SK-N-SH treated with all-trans-retinoic acid at 6 μM for 48 hours (cell line): ENCODE measurements at regions not wholly inside any gene's neighbourhood (a gene's known extent, or its start where the extent isn't known, plus 50 kb on each side); places are given as distances from the start of the nearest gene placed in this dataset.

Source experiments
- ARNTL ChIP-seq: fragments of 450-650 bp; formaldehyde crosslinking; IDR thresholded peaks from 2 replicates; pipeline ENCODE4 v1.5.0; 2020; ENCODE audit warnings: low read depth, mild to moderate bottlenecking, moderate library complexity, borderline replicate concordance
- CSRNP3 ChIP-seq: fragments of 250-450 bp; sonication (Bioruptor Pico); IDR thresholded peaks from 2 replicates; pipeline ENCODE4 v1.5.1; 2021; ENCODE audit warnings: mild to moderate bottlenecking, moderate library complexity
- ZC3H10 ChIP-seq: fragments of 250-450 bp; sonication (Bioruptor Pico); IDR thresholded peaks from 2 replicates; pipeline ENCODE4 v1.5.1; 2021; ENCODE audit warnings: mild to moderate bottlenecking, moderate library complexity
- ZFP30 ChIP-seq: fragments of 450-650 bp; formaldehyde crosslinking; IDR thresholded peaks from 2 replicates; pipeline ENCODE4 v1.5.0; 2022; ENCODE audit warnings: mild to moderate bottlenecking, moderate library complexity

DNA sequence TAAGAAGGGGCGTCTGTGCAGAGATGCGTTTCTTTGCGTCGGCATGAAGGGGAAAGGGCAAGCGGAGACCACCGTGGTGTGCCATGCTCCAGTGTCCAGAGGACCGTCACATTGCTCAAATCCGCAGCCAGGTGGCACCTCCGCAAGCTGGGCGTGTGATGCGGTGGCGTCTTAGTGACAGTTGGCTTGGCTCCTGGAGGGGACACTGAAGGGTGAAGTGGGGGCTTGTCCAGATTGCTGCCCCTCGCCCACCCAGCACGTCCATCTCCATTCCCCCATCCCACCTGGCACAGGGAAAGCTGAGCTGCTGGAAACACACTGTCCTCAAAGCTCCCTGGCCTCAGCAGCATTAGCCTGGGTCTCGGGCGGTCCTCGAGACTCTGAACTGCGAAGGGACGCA lies 135.3 kb downstream of the SOX1 start:
- TF ChIP-seq ZC3H10 = no peak
- no peak for TF ChIP-seq ZFP30
- no peak for TF ChIP-seq CSRNP3 (CRISPR knock-in tag)
- no peak for TF ChIP-seq ARNTL
